Panc1 (cell line): ENCODE measurements at regions not wholly inside any gene's neighbourhood (a gene's known extent, or its start where the extent isn't known, plus 50 kb on each side); places are given as distances from the start of the nearest gene placed in this dataset.

Experiments used
- CTCF ChIP-seq: fragments of 450-650 bp; IDR thresholded peaks from 2 replicates; pipeline ENCODE4 v1.5.1; 2017; ENCODE audit warnings: mild to moderate bottlenecking
- POLR2AphosphoS5 ChIP-seq: IDR thresholded peaks from 2 replicates; pipeline ENCODE4 v1.6.1; 2012; ENCODE audit warnings: mild to moderate bottlenecking, low read depth, low read length, moderate library complexity
- REST ChIP-seq, 2 experiments: IDR thresholded peaks; 2 replicates each; pipeline ENCODE4 v1.6.1; 2011 to 2012; ENCODE audit warnings: low read depth in 2 of 2, control low read depth in 1 of 2, low read length in 1 of 2, mild to moderate bottlenecking in 1 of 2, moderate library complexity in 1 of 2; ENCODE audit not compliant: insufficient read depth in 1 of 2
- SIN3A ChIP-seq: IDR thresholded peaks from 2 replicates; pipeline ENCODE4 v1.6.1; 2012; ENCODE audit warnings: low read depth, mild to moderate bottlenecking, low read length, moderate library complexity, borderline replicate concordance; ENCODE audit not compliant: insufficient read depth
- TCF7L2 ChIP-seq: IDR thresholded peaks from 2 replicates; pipeline ENCODE4 v1.6.1; 2011; ENCODE audit warnings: mild to moderate bottlenecking, low read depth, low read length, inconsistent platforms

GRCh38 chr22:27510024-27510423, 291.5 kb downstream of the MN1 start:
- no peak for TF ChIP-seq CTCF
- TF ChIP-seq SIN3A: no peak
- TF ChIP-seq POLR2AphosphoS5: no peak
- TF ChIP-seq REST (IDR thresholded peaks at IDR 0.05; ENCODE audit: insufficient read depth in 1 of 2, low read depth in 2 of 2, low read length in 1 of 2): no peak
- no peak for TF ChIP-seq TCF7L2
